H1 (cell line): ENCODE measurements at regions not wholly inside any gene's neighbourhood (a gene's known extent, or its start where the extent isn't known, plus 50 kb on each side); places are given as distances from the start of the nearest gene placed in this dataset.

Experiments used
- CHD7 ChIP-seq: fragments of 300-600 bp; sonication (generic); IDR thresholded peaks from 2 replicates; pipeline ENCODE4 v1.7.1; 2012; ENCODE audit warnings: low read length, moderate library complexity, mild to moderate bottlenecking, inconsistent platforms; ENCODE audit not compliant: insufficient replicate concordance

GRCh38 chr19:27654266-27654990 is 1558.5 kb downstream of the UQCRFS1 start (continued):
- TF ChIP-seq CHD7: no peak
